MV-4-11 (cell line): ENCODE measurements at regions not wholly inside any gene's neighbourhood (a gene's known extent, or its start where the extent isn't known, plus 50 kb on each side); places are given as distances from the start of the nearest gene placed in this dataset.

Experiments used
- DNase-seq: peaks from one replicate; lab custom pipeline; 2025; lab: John Stamatoyannopoulos, UW

GRCh38 chr20:12276011-12276673 lies 358.4 kb downstream of the BTBD3 start:
- DNase-seq = no peak

GRCh38 chr20:12287575-12287974 lies 369.9 kb downstream of the BTBD3 start:
- DNase-seq = no peak

GRCh38 chr20:12289465-12289864 lies 371.8 kb downstream of the BTBD3 start:
- peak; percentile 86 for DNase-seq

- DNase-seq = no peak
Observed at GRCh38 chr20:12291386-12291785, 373.7 kb downstream of the BTBD3 start.

GRCh38 chr20:12293900-12294299 lies 376.2 kb downstream of the BTBD3 start:
- DNase-seq = no peak

GRCh38 chr20:12294678-12295077 lies 377.0 kb downstream of the BTBD3 start:
- no peak for DNase-seq

- DNase-seq = no peak
Observed at GRCh38 chr20:12305188-12305950, 387.7 kb downstream of the BTBD3 start.

- peak; percentile 54 for DNase-seq
Observed at GRCh38 chr20:12306107-12306506, 388.4 kb downstream of the BTBD3 start.

GRCh38 chr20:12311094-12311865 lies 393.6 kb downstream of the BTBD3 start:
- DNase-seq = no peak

- no peak for DNase-seq
Observed at GRCh38 chr20:12315652-12316051, 398.0 kb downstream of the BTBD3 start.

- DNase-seq = no peak
Observed at GRCh38 chr20:12316794-12317193, 399.1 kb downstream of the BTBD3 start.

GRCh38 chr20:12317433-12317832 lies 399.7 kb downstream of the BTBD3 start:
- DNase-seq = no peak

GRCh38 chr20:12318043-12318442 lies 400.4 kb downstream of the BTBD3 start:
- DNase-seq = no peak

- DNase-seq = peak; percentile 2
Observed at GRCh38 chr20:12321736-12322135, 404.0 kb downstream of the BTBD3 start.

GRCh38 chr20:12327205-12327604 lies 409.5 kb downstream of the BTBD3 start:
- DNase-seq = peak; percentile 53

GRCh38 chr20:12331236-12331635 lies 413.5 kb downstream of the BTBD3 start:
- DNase-seq = no peak

- DNase-seq = no peak
Observed at GRCh38 chr20:12337601-12338000, 419.9 kb downstream of the BTBD3 start.

- no peak for DNase-seq
Observed at GRCh38 chr20:12345978-12346377, 428.3 kb downstream of the BTBD3 start.

- DNase-seq = no peak
Observed at GRCh38 chr20:12353842-12354241, 436.1 kb downstream of the BTBD3 start.

GRCh38 chr20:12354725-12355124 lies 437.0 kb downstream of the BTBD3 start:
- DNase-seq = peak; percentile 55

GRCh38 chr20:12355185-12355584 lies 437.5 kb downstream of the BTBD3 start:
- DNase-seq = no peak

- DNase-seq = no peak
Observed at GRCh38 chr20:12358006-12358654, 440.4 kb downstream of the BTBD3 start.
